ENCODE measurements at regions not wholly inside any gene's neighbourhood (a gene's known extent, or its start where the extent isn't known, plus 50 kb on each side); places are given as distances from the start of the nearest gene placed in this dataset.

GRCh38 chr20:52017669-52018317 is 173.8 kb downstream of the ZFP64 start:
- TF ChIP-seq, protein P1, sequence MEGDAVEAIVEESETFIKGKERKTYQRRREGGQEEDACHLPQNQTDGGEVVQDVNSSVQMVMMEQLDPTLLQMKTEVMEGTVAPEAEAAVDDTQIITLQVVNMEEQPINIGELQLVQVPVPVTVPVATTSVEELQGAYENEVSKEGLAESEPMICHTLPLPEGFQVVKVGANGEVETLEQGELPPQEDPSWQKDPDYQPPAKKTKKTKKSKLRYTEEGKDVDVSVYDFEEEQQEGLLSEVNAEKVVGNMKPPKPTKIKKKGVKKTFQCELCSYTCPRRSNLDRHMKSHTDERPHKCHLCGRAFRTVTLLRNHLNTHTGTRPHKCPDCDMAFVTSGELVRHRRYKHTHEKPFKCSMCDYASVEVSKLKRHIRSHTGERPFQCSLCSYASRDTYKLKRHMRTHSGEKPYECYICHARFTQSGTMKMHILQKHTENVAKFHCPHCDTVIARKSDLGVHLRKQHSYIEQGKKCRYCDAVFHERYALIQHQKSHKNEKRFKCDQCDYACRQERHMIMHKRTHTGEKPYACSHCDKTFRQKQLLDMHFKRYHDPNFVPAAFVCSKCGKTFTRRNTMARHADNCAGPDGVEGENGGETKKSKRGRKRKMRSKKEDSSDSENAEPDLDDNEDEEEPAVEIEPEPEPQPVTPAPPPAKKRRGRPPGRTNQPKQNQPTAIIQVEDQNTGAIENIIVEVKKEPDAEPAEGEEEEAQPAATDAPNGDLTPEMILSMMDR (conservative IDR thresholded peaks at IDR 0.05; ENCODE audit: low read length) = no peak
- no peak for TF ChIP-seq EZH2phosphoT487 (IDR thresholded peaks at IDR 0.05; ENCODE audit: borderline replicate concordance, low read depth, low read length)
